GM12864 (cell line): ENCODE measurements at regions not wholly inside any gene's neighbourhood (a gene's known extent, or its start where the extent isn't known, plus 50 kb on each side); places are given as distances from the start of the nearest gene placed in this dataset.

Experiments
- DNase-seq: peaks from one replicate; pipeline ENCODE4 v3.0.0-alpha.2; 2011; ENCODE audit warnings: low read depth
- H3K4me3 ChIP-seq: 2 replicates; pipeline ENCODE4 v1.5.1; 2011; ENCODE audit warnings: mild to moderate bottlenecking, low read depth, low read length, control low read depth
- TF ChIP-seq, protein P1 (sequence below): IDR thresholded peaks from 2 replicates; pipeline ENCODE4 v1.5.1; 2011; ENCODE audit warnings: low read depth, mild to moderate bottlenecking, moderate library complexity, low read length, control low read depth, inconsistent platforms; ENCODE audit errors: missing control alignments

DNA sequence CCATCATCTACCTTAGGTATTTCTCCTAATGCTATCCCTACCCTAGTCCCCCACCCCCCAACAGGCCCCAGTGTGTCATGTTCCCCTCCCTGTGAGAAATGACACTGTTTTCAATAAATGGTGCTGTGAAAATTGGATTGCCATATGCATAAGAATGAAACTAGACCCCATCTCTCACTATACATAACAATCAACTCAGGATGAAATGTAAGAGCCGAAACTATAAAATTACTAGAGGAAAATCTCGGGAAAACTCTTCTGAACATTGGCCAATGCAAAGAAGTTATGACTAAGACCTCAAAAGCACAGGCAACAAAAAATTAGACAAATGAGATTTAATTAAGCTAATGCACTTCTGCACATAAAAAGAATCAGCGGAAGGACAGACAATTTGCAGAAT lies 138.2 kb downstream of the SUCLA2 start:
- no peak for DNase-seq
- TF ChIP-seq, protein P1, sequence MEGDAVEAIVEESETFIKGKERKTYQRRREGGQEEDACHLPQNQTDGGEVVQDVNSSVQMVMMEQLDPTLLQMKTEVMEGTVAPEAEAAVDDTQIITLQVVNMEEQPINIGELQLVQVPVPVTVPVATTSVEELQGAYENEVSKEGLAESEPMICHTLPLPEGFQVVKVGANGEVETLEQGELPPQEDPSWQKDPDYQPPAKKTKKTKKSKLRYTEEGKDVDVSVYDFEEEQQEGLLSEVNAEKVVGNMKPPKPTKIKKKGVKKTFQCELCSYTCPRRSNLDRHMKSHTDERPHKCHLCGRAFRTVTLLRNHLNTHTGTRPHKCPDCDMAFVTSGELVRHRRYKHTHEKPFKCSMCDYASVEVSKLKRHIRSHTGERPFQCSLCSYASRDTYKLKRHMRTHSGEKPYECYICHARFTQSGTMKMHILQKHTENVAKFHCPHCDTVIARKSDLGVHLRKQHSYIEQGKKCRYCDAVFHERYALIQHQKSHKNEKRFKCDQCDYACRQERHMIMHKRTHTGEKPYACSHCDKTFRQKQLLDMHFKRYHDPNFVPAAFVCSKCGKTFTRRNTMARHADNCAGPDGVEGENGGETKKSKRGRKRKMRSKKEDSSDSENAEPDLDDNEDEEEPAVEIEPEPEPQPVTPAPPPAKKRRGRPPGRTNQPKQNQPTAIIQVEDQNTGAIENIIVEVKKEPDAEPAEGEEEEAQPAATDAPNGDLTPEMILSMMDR = no peak
- H3K4me3 ChIP-seq = no peak overlapping the region

DNA sequence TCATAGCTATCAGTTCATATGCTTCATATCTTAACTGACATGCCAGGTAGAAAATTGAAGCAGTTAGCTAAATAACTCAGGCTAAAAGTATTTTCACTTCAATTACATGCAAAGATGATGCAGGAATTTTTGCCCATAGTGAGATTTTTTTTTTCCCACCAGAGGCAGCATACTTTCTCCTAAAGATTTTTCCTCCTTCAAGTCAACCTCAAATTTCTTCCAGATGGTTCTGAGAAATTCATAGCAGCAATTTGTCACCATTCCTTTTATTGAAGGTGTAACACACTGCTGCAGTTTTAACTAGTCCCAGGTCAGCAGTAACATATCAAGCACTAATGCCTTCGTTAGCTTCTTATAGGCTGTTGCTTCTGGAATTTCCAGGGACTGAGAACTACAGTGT lies 141.9 kb downstream of the SUCLA2 start:
- H3K4me3 ChIP-seq = no peak overlapping the region
- DNase-seq = no peak
- TF ChIP-seq, protein P1 = no peak

DNA sequence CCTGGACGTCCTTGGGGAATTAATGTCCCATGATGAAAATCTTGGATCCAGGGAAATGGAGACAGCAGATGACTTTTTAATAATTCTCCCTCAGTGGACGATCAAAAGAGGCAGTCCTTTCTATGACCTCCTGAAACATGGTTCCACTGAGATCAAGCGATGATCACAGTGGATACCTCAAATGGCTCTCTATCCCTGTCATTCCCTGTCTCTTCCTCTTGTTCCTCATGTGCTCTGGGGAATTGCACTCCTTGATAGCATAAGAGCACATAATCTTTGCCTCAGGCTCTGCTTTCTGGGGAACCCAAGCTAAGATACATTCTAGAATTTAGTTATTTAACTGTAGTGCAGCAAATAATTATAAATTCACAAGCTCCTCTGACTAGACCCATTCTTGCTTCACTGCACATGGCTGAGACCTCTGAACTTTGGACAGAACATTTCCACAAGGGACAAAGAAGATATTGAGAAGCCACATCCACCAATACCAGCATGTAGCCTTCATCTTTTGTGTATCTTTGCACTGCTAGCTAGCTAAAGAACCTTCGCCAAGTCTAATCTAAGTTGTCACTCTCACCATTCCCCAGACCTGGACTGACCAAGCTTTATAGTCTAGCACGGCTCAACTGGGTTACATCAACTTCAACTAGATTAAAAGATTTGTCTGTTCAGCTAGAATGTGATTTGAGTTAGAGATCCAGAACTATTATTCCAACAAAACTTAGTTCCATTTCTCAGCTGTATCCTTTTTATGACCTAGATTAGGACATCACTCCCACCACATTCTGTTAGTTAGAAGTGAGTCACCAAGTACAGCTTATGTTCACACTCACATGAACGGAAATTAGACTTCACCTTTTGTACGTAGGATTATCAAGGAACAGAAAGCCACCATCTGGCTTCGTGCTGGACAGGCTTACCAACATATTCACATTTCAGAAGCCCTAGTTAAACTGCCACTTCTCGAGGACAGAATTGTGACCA lies 142.7 kb downstream of the SUCLA2 start:
- TF ChIP-seq, protein P1 = no peak
- DNase-seq = no peak
- H3K4me3 ChIP-seq = no peak overlapping the region

- TF ChIP-seq, protein P1 = no peak
- no peak for DNase-seq
- H3K4me3 ChIP-seq = no peak overlapping the region
Measured at GRCh38 chr13:47853236-47853635, 147.8 kb downstream of the SUCLA2 start.

DNA sequence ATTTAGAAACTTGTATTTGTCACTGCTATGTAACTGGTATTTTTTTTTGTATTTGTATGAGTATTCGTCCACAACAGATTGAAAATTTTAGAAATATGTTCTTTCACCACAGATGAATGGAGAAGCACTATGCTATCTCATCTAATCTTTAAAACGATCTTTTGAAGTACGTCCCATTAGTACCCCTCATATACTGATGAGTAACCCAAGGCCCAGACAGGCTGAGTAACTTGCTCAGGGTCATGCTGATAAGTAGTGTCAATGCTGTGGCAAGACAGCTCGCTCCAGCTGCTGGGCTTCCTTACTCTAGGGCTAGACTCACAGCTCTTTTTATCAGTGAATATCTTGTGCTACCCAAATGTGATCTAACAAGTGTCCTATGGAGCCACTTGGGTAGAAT lies 154.2 kb downstream of the SUCLA2 start:
- DNase-seq = no peak
- TF ChIP-seq, protein P1 = no peak
- H3K4me3 ChIP-seq = no peak overlapping the region

- TF ChIP-seq, protein P1 = no peak
- DNase-seq = no peak
- H3K4me3 ChIP-seq = no peak overlapping the region
Measured at GRCh38 chr13:47845981-47846380, 155.1 kb downstream of the SUCLA2 start.
